K562 (cell line): ENCODE measurements at regions not wholly inside any gene's neighbourhood (a gene's known extent, or its start where the extent isn't known, plus 50 kb on each side); places are given as distances from the start of the nearest gene placed in this dataset.

Source experiments
- ATAC-seq: fragments of 200-7000 bp; cut with Tn5 transposase; 3 replicates; pipeline ENCODE4 v1.9.1; 2020; ENCODE audit warnings: moderate library complexity
- BruUV-seq: library from RNA; stranded (reverse); fragments of 400-500 nt; replicated peaks from 2 replicates; lab custom pipeline; 2021; lab: Mats Ljungman, UMichigan
- CTCF ChIA-PET: fragments of 300-600 bp; formaldehyde crosslinking; extraction: SDS; loops from one replicate; lab custom pipeline; 2021; ENCODE audit warnings: low intra/inter-chr PET ratio; lab: Yijun Ruan, JAX
- POLR2A ChIA-PET: fragments of 300-600, 350-650 bp; sonication (Branson Sonifier 250); formaldehyde crosslinking; extraction: SDS; loops from one replicate; lab custom pipeline; 2021; ENCODE audit warnings: antibody characterized with exemption, inconsistent platforms; lab: Yijun Ruan, JAX
- DNase-seq, 4 experiments: peaks; one replicate each; pipeline versions ENCODE4 v3.0.0 to v3.0.0-alpha.2; 2011 to 2018; ENCODE audit warnings: low spot score in 3 of 4, mixed read lengths in 3 of 4; ENCODE audit errors: extremely low read depth in 1 of 4
- FAIRE-seq: peaks from 2 replicates; lab custom pipeline; 2011; peaks lifted over from hg19 to GRCh38; lab: Jason Lieb, UNC
- H2AFZ ChIP-seq: 2 replicates; pipeline ENCODE4 v1.6.0; 2011; ENCODE audit warnings: low read depth, low read length, control low read depth, inconsistent platforms
- H3K27ac ChIP-seq: fragments of 200-600 bp; 3 replicates; pipeline ENCODE4 v1.8.0; 2011; ENCODE audit warnings: low read depth, mild to moderate bottlenecking, control low read depth, inconsistent platforms, low read length, moderate library complexity, mixed read lengths; ENCODE audit errors: extremely low read depth
- H3K27me3 ChIP-seq, 2 experiments: fragments of 300-600 bp in 1 of 2; 2 replicates in 1 of 2; 3 replicates in 1 of 2; pipeline versions ENCODE4 v1.6.0 to v1.8.0; 2011; ENCODE audit warnings: inconsistent platforms in 2 of 2, low read length in 2 of 2, mild to moderate bottlenecking in 1 of 2, mixed read lengths in 1 of 2, moderate library complexity in 1 of 2; ENCODE audit not compliant: control insufficient read depth in 2 of 2, insufficient read depth in 2 of 2
- H3K36me3 ChIP-seq: fragments of 300-600 bp; 3 replicates; pipeline ENCODE4 v1.8.0; 2011; ENCODE audit warnings: mild to moderate bottlenecking, low read length, inconsistent platforms; ENCODE audit not compliant: control insufficient read depth, insufficient read depth
- H3K4me1 ChIP-seq, 2 experiments: fragments of 200-600 bp in 1 of 2; replicated peaks in 1 of 2; 2 replicates in 1 of 2; 3 replicates in 1 of 2; pipeline versions ENCODE4 v1.5.1 to v1.8.0; 2011; ENCODE audit warnings: inconsistent platforms in 2 of 2, low read length in 2 of 2, mild to moderate bottlenecking in 1 of 2, mixed read lengths in 1 of 2, moderate library complexity in 1 of 2; ENCODE audit not compliant: control insufficient read depth in 2 of 2, insufficient read depth in 2 of 2
- H3K4me2 ChIP-seq: 2 replicates; pipeline ENCODE4 v1.6.1; 2011; ENCODE audit warnings: low read length, control low read depth, inconsistent platforms, mixed read lengths; ENCODE audit not compliant: insufficient read depth
- H3K4me3 ChIP-seq: fragments of 200-600 bp; sonication (generic), shearing (Covaris generic); 2 replicates; pipeline ENCODE4 v1.5.1; 2016; ENCODE audit warnings: control low read depth, inconsistent platforms
- H3K79me2 ChIP-seq: fragments of 200-600 bp; 3 replicates; pipeline ENCODE4 v1.8.0; 2011; ENCODE audit warnings: low read length, inconsistent platforms; ENCODE audit not compliant: control insufficient read depth, insufficient read depth
- H3K9ac ChIP-seq, 2 experiments: 2 replicates each; pipeline versions ENCODE4 v1.6.0 to v1.6.1; 2011; ENCODE audit warnings: low read depth in 2 of 2, low read length in 2 of 2, control low read depth in 1 of 2, inconsistent platforms in 1 of 2, mild to moderate bottlenecking in 1 of 2, mixed read lengths in 1 of 2; ENCODE audit not compliant: insufficient read depth in 1 of 2
- H3K9me1 ChIP-seq: one replicate; pipeline ENCODE4 v1.6.0; 2011; ENCODE audit warnings: inconsistent platforms, mild to moderate bottlenecking, low read length, moderate library complexity; ENCODE audit not compliant: control insufficient read depth, insufficient read depth
- H3K9me3 ChIP-seq: replicated peaks from 2 replicates; pipeline ENCODE4 v1.5.1; 2011; ENCODE audit warnings: low read depth, low read length, inconsistent platforms; ENCODE audit not compliant: control insufficient read depth, insufficient read depth
- H4K20me1 ChIP-seq: replicated peaks from 2 replicates; pipeline ENCODE4 v1.6.1; 2011; ENCODE audit warnings: low read length, inconsistent platforms, mixed read lengths; ENCODE audit not compliant: control insufficient read depth, insufficient read depth
- CAMTA2 ChIP-seq: fragments of 250-450 bp; sonication (Bioruptor Pico); conservative IDR thresholded peaks from 2 replicates; pipeline ENCODE4 v1.5.1; 2022
- CSDE1 ChIP-seq, 2 experiments: fragments of 450-650 bp; IDR thresholded peaks; 2 replicates each; pipeline ENCODE4 v1.6.1; 2016; ENCODE audit warnings: mild to moderate bottlenecking in 1 of 2
- DACH1 ChIP-seq: fragments of 450-650 bp; IDR thresholded peaks from 2 replicates; pipeline ENCODE4 v1.6.1; 2018; ENCODE audit not compliant: partially characterized antibody
- DNMT1 ChIP-seq: fragments of 450-650 bp; IDR thresholded peaks from 2 replicates; pipeline ENCODE4 v1.6.1; 2016; ENCODE audit warnings: antibody characterized with exemption, mild to moderate bottlenecking
- NR2C2 ChIP-seq, 2 experiments: fragments of 200-800 bp in 1 of 2; sonication (Bioruptor generic) in 1 of 2; sonication (generic) in 1 of 2; formaldehyde crosslinking in 1 of 2; IDR thresholded peaks; 2 replicates each; pipeline versions ENCODE4 v1.6.1 to v1.8.0; 2016 to 2022; ENCODE audit warnings: mild to moderate bottlenecking in 1 of 2, missing compliant biosample characterization in 1 of 2, missing genetic modification characterization in 1 of 2, missing genetic modification reagents in 1 of 2
- ZNF263 ChIP-seq: sonication (generic); formaldehyde crosslinking; IDR thresholded peaks from 2 replicates; pipeline ENCODE4 v1.8.0; 2022; ENCODE audit warnings: mild to moderate bottlenecking, missing genetic modification reagents, borderline replicate concordance
- WGBS: fragments of 100-300 bp; shearing (Covaris generic); methylation state at CpG from one replicate; pipeline ENCODE4 v1.1.6; 2016; ENCODE audit warnings: low coverage, mixed read lengths; ENCODE audit not compliant: insufficient coverage; ENCODE audit errors: missing lambda C conversion rate; 5-methylcytosine and 5-hydroxymethylcytosine counted together
- in situ Hi-C: fragments of 300-500 bp; cut with MboI; formaldehyde crosslinking; loops from 4 replicates; pipeline ENCODE4 v1.15.0; 2018; ENCODE audit warnings: inconsistent platforms, mixed read lengths
- intact Hi-C: fragments of 100-400 bp; cut with micrococcal nuclease; formaldehyde crosslinking; loops from 2 replicates; pipeline ENCODE4 v1.14.2; 2022
- TF ChIP-seq, protein P1 (sequence below): sonication (generic); formaldehyde crosslinking; IDR thresholded peaks from 2 replicates; pipeline ENCODE4 v1.8.0; 2023; ENCODE audit warnings: mild to moderate bottlenecking, missing genetic modification reagents
- TF ChIP-seq, protein P2 (sequence below): sonication (generic); formaldehyde crosslinking; IDR thresholded peaks from 2 replicates; pipeline ENCODE4 v1.8.0; 2023; ENCODE audit warnings: mild to moderate bottlenecking, missing genetic modification reagents
- TF ChIP-seq, protein P3 (sequence below): fragments of 450-650 bp; formaldehyde crosslinking; IDR thresholded peaks from 2 replicates; pipeline ENCODE4 v1.4.0; 2020; ENCODE audit warnings: mild to moderate bottlenecking, mixed read lengths

DNA sequence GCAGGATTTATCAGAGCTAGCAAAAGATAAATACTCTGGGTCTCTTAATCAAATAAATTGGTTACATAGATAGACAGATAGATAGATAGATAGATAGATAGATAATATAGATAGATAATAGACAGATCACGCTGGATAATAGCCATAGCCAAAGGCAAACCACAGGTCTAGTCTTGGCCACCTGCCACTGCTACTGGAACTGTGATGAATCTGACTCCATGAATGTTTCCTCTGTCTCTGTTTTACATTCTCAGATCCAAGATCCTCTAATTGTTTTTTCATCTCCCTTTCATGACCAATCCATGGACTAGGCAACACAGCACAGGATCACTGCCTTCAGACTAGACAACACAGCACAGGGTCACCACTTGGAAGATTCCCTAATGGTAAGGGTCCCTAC lies 444.7 kb upstream of the NFIA start:
- Histone ChIP-seq H3K4me3 (no peak overlapping the region), H3K36me3 (no peaks in the 10 kb centered on the region), H3K4me1 (no peaks in the 10 kb centered on the region), H3K27ac (no peak overlapping the region), H3K27me3 (no peaks in the 10 kb centered on the region), H2AFZ (no peak overlapping the region), H3K79me2 (peaks cover 21% of the 10 kb centered on the region; the same call in 2 of the 3 replicates), H3K4me2 (no peak overlapping the region), H3K9ac (no peak overlapping the region), H3K9me1 (no peaks in the 10 kb centered on the region), H3K9me3 (no peaks in the 10 kb centered on the region), H4K20me1 (no peaks in the 10 kb centered on the region)
- TF ChIP-seq DACH1, result peak; percentile 52
- TF ChIP-seq, protein P1, sequence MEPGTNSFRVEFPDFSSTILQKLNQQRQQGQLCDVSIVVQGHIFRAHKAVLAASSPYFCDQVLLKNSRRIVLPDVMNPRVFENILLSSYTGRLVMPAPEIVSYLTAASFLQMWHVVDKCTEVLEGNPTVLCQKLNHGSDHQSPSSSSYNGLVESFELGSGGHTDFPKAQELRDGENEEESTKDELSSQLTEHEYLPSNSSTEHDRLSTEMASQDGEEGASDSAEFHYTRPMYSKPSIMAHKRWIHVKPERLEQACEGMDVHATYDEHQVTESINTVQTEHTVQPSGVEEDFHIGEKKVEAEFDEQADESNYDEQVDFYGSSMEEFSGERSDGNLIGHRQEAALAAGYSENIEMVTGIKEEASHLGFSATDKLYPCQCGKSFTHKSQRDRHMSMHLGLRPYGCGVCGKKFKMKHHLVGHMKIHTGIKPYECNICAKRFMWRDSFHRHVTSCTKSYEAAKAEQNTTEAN (CRISPR knock-in tag), result no peak
- no peak for FAIRE-seq
- no peak for ATAC-seq
- ChIA-PET POLR2A (interaction anchor here (0.5 kb wide), 1 partner anchor 132 kb away, joined by 3 read pairs; no protein-coding TSS in a partner anchor), CTCF (no interaction called here)
- in situ Hi-C loops, result no loop called here
- no TSS peak for BruUV-seq
- 26% methylated on average over 1 of the region's 1 CpG for WGBS
- intact Hi-C loops, result no loop called here
- DNase-seq, result no peak

DNA sequence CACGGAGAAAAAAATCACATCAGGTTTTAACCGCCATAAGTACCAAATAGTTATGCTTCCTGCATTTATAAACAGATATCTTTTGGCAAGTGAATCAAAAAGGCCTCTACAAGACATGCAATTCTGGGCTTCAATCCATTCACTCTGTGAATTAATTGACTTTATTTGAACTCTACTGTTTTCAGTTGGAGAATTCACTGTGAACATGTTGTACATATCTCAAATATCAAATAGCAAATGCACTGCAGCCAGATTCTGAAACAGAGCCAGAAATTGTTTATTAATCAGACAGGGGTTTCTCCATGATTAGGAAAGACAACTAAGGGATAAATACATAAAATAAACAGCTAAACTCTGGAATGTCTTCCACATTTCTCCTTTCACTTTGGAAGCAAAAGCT lies 445.4 kb upstream of the NFIA start:
- H3K27me3 ChIP-seq, result no peaks in the 10 kb centered on the region
- whole genome bisulfite sequencing, result 59% methylated on average over 2 of the region's 2 CpGs
- no peaks in the 10 kb centered on the region for H3K9me1 ChIP-seq
- no peaks in the 10 kb centered on the region for H3K9me3 ChIP-seq
- in situ Hi-C loops, result no loop called here
- no peak overlapping the region for H3K27ac ChIP-seq
- DNase-seq, result no peak
- BruUV-seq, result no TSS peak
- no peak for FAIRE-seq
- peaks cover 21% of the 10 kb centered on the region; the same call in 2 of the 3 replicates for H3K79me2 ChIP-seq
- no peak for ATAC-seq
- no peaks in the 10 kb centered on the region for H3K36me3 ChIP-seq
- intact Hi-C loops, result no loop called here
- H3K9ac ChIP-seq, result no peak overlapping the region
- H3K4me3 ChIP-seq, result no peak overlapping the region
- H3K4me1 ChIP-seq, result no peaks in the 10 kb centered on the region
- no peaks in the 10 kb centered on the region for H4K20me1 ChIP-seq
- CTCF ChIA-PET, result no interaction called here
- POLR2A ChIA-PET, result interaction anchor here (0.5 kb wide), 1 partner anchor 132 kb away, joined by 3 read pairs; no protein-coding TSS in a partner anchor
- H3K4me2 ChIP-seq, result no peak overlapping the region
- H2AFZ ChIP-seq, result no peak overlapping the region
- TF ChIP-seq, protein P2, sequence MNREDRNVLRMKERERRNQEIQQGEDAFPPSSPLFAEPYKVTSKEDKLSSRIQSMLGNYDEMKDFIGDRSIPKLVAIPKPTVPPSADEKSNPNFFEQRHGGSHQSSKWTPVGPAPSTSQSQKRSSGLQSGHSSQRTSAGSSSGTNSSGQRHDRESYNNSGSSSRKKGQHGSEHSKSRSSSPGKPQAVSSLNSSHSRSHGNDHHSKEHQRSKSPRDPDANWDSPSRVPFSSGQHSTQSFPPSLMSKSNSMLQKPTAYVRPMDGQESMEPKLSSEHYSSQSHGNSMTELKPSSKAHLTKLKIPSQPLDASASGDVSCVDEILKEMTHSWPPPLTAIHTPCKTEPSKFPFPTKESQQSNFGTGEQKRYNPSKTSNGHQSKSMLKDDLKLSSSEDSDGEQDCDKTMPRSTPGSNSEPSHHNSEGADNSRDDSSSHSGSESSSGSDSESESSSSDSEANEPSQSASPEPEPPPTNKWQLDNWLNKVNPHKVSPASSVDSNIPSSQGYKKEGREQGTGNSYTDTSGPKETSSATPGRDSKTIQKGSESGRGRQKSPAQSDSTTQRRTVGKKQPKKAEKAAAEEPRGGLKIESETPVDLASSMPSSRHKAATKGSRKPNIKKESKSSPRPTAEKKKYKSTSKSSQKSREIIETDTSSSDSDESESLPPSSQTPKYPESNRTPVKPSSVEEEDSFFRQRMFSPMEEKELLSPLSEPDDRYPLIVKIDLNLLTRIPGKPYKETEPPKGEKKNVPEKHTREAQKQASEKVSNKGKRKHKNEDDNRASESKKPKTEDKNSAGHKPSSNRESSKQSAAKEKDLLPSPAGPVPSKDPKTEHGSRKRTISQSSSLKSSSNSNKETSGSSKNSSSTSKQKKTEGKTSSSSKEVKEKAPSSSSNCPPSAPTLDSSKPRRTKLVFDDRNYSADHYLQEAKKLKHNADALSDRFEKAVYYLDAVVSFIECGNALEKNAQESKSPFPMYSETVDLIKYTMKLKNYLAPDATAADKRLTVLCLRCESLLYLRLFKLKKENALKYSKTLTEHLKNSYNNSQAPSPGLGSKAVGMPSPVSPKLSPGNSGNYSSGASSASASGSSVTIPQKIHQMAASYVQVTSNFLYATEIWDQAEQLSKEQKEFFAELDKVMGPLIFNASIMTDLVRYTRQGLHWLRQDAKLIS (CRISPR knock-in tag), result no peak
- TF ChIP-seq ZNF263 (CRISPR knock-in tag), result no peak
- TF ChIP-seq DNMT1, result no peak
- no peak for TF ChIP-seq CAMTA2 (CRISPR knock-in tag)
- TF ChIP-seq, protein P3, sequence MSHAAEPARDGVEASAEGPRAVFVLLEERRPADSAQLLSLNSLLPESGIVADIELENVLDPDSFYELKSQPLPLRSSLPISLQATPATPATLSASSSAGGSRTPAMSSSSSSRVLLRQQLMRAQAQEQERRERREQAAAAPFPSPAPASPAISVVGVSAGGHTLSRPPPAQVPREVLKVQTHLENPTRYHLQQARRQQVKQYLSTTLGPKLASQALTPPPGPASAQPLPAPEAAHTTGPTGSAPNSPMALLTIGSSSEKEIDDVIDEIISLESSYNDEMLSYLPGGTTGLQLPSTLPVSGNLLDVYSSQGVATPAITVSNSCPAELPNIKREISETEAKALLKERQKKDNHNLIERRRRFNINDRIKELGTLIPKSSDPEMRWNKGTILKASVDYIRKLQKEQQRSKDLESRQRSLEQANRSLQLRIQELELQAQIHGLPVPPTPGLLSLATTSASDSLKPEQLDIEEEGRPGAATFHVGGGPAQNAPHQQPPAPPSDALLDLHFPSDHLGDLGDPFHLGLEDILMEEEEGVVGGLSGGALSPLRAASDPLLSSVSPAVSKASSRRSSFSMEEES (CRISPR knock-in tag), result no peak
- no peak for TF ChIP-seq NR2C2 (CRISPR knock-in tag; IDR thresholded peaks at IDR 0.05)
- TF ChIP-seq NR2C2 (tag; IDR thresholded peaks at IDR 0.05), result no peak
- TF ChIP-seq CSDE1 (IDR thresholded peaks at IDR 0.05), result no peak
